Endothelial cell of umbilical vein (primary cell): ENCODE measurements at regions not wholly inside any gene's neighbourhood (a gene's known extent, or its start where the extent isn't known, plus 50 kb on each side); places are given as distances from the start of the nearest gene placed in this dataset.

Experiments
- BruUV-seq: library from RNA; stranded (reverse); fragments of 400-500 nt; replicated peaks from 2 replicates; lab custom pipeline; 2021; lab: Mats Ljungman, UMichigan
- CTCF ChIA-PET: fragments of 300-600, 350-600 bp; sonication (Branson Sonifier 250); formaldehyde crosslinking; loops from one replicate; lab custom pipeline; 2021; ENCODE audit warnings: antibody characterized with exemption, inconsistent platforms; lab: Charles Lee
- POLR2A ChIA-PET: fragments of 300-600, 350-600 bp; sonication (Branson Sonifier 250); formaldehyde crosslinking; loops from one replicate; lab custom pipeline; 2021; ENCODE audit warnings: antibody characterized with exemption, inconsistent platforms; lab: Charles Lee
- DNase-seq: peaks from one replicate; pipeline ENCODE4 v3.0.0-alpha.2; 2011; ENCODE audit warnings: low read depth, low spot score
- FAIRE-seq: peaks from 2 replicates; lab custom pipeline; 2011; peaks lifted over from hg19 to GRCh38; lab: Jason Lieb, UNC
- H2AFZ ChIP-seq: 2 replicates; pipeline ENCODE4 v1.6.0; 2012; ENCODE audit warnings: low read depth, low read length, control low read depth, inconsistent platforms
- H3K27ac ChIP-seq: 2 replicates; pipeline ENCODE4 v1.5.1; 2011; ENCODE audit warnings: low read depth, mild to moderate bottlenecking, control low read depth, low read length, moderate library complexity; ENCODE audit not compliant: insufficient read depth
- H3K27me3 ChIP-seq, 2 experiments: 2 replicates each; pipeline versions ENCODE4 v1.6.0 to v1.6.1; 2011; ENCODE audit warnings: low read length in 2 of 2, mixed read lengths in 1 of 2; ENCODE audit not compliant: control insufficient read depth in 2 of 2, insufficient read depth in 2 of 2
- H3K36me3 ChIP-seq, 2 experiments: 2 replicates in 1 of 2; 3 replicates in 1 of 2; pipeline ENCODE4 v1.5.1; 2011; ENCODE audit warnings: low read length in 2 of 2, mild to moderate bottlenecking in 1 of 2, moderate library complexity in 1 of 2; ENCODE audit not compliant: control insufficient read depth in 2 of 2, insufficient read depth in 2 of 2; ENCODE audit errors: extremely low read depth in 1 of 2
- H3K4me1 ChIP-seq: 3 replicates; pipeline ENCODE4 v1.5.1; 2011; ENCODE audit warnings: mild to moderate bottlenecking, low read length; ENCODE audit not compliant: control insufficient read depth, insufficient read depth; ENCODE audit errors: extremely low read depth
- H3K4me2 ChIP-seq: 2 replicates; pipeline ENCODE4 v1.6.1; 2011; ENCODE audit warnings: low read length, control low read depth, mixed read lengths; ENCODE audit not compliant: insufficient read depth
- H3K4me3 ChIP-seq, 3 experiments: fragments of 200-600 bp in 1 of 3; sonication (generic), shearing (Covaris generic) in 1 of 3; replicated peaks in 1 of 3; 2 replicates each; pipeline ENCODE4 v1.5.1; 2011 to 2016; ENCODE audit warnings: control low read depth in 3 of 3, low read length in 3 of 3, mild to moderate bottlenecking in 2 of 3, inconsistent platforms in 1 of 3, low read depth in 1 of 3, moderate library complexity in 1 of 3; ENCODE audit not compliant: insufficient read depth in 1 of 3
- H3K79me2 ChIP-seq: 2 replicates; pipeline ENCODE4 v1.6.0; 2012; ENCODE audit warnings: low read length, inconsistent platforms; ENCODE audit not compliant: control insufficient read depth, insufficient read depth
- H3K9ac ChIP-seq: replicated peaks from 2 replicates; pipeline ENCODE3; 2011; ENCODE audit warnings: low read length, control low read depth; ENCODE audit not compliant: insufficient read depth; ENCODE audit errors: extremely low read depth
- H3K9me1 ChIP-seq: replicated peaks from 3 replicates; pipeline ENCODE4 v1.6.0; 2011; ENCODE audit warnings: mild to moderate bottlenecking, low read length; ENCODE audit not compliant: control insufficient read depth, insufficient read depth; ENCODE audit errors: extremely low read depth
- H3K9me3 ChIP-seq: replicated peaks from 2 replicates; pipeline ENCODE4 v1.5.1; 2012; ENCODE audit warnings: low read length, inconsistent platforms; ENCODE audit not compliant: control insufficient read depth, insufficient read depth
- H4K20me1 ChIP-seq: replicated peaks from 2 replicates; pipeline ENCODE3; 2011; ENCODE audit warnings: mild to moderate bottlenecking, low read length; ENCODE audit not compliant: control insufficient read depth, insufficient read depth; ENCODE audit errors: extremely low read depth
- CTCF ChIP-seq, 2 donors: IDR thresholded peaks; 1 replicate in 1 of 2; 2 replicates in 1 of 2; pipeline ENCODE4 v1.5.1; 2011; ENCODE audit warnings: low read length in 2 of 2, mild to moderate bottlenecking in 2 of 2, moderate library complexity in 2 of 2, control low read depth in 1 of 2, inconsistent platforms in 1 of 2, low read depth in 1 of 2; ENCODE audit not compliant: insufficient read depth in 1 of 2; ENCODE audit errors: extremely low read depth in 1 of 2
- EZH2 ChIP-seq: IDR thresholded peaks from 2 replicates; pipeline ENCODE4 v1.6.1; 2012; ENCODE audit warnings: borderline replicate concordance, low read depth, mild to moderate bottlenecking, moderate library complexity, low read length, inconsistent platforms; ENCODE audit not compliant: severe bottlenecking
- FOS ChIP-seq: IDR thresholded peaks from 2 replicates; pipeline ENCODE4 v1.6.1; 2011; ENCODE audit warnings: mild to moderate bottlenecking, low read length, moderate library complexity, borderline replicate concordance; ENCODE audit not compliant: insufficient read depth
- GATA2 ChIP-seq: IDR thresholded peaks from 2 replicates; pipeline ENCODE4 v1.7.0; 2011; ENCODE audit warnings: low read depth, mild to moderate bottlenecking, moderate library complexity, mixed read lengths, low read length; ENCODE audit not compliant: insufficient read length, insufficient read depth
- JUN ChIP-seq: IDR thresholded peaks from 2 replicates; pipeline ENCODE4 v1.6.1; 2011; ENCODE audit warnings: borderline replicate concordance, low read depth; ENCODE audit not compliant: insufficient read length, insufficient read depth
- MAX ChIP-seq: IDR thresholded peaks from 2 replicates; pipeline ENCODE4 v1.6.1; 2011; ENCODE audit not compliant: insufficient read depth, insufficient read length
- MYC ChIP-seq: IDR thresholded peaks from one replicate; pipeline ENCODE4 v1.6.1; 2011; ENCODE audit warnings: mild to moderate bottlenecking, low read depth, low read length
- POLR2A ChIP-seq: IDR thresholded peaks from 2 replicates; pipeline ENCODE4 v1.6.1; 2012; ENCODE audit warnings: low read depth, mild to moderate bottlenecking, control low read depth, low read length
- POLR2AphosphoS5 ChIP-seq: IDR thresholded peaks from 2 replicates; pipeline ENCODE4 v1.6.1; 2012; ENCODE audit warnings: low read depth, mild to moderate bottlenecking, control low read depth, low read length, moderate library complexity; ENCODE audit not compliant: insufficient read depth
- dilution Hi-C: fragments of 300-500 bp; cut with MboI; formaldehyde crosslinking; loops from one replicate; pipeline ENCODE4 v1.15.0; 2019; ENCODE audit warnings: low sequenced_read_pairs; ENCODE audit not compliant: extremely low pct_ligation_motif_present
- intact Hi-C: fragments of 100-400 bp; cut with micrococcal nuclease; formaldehyde crosslinking; loops from one replicate; pipeline ENCODE4 v1.10.0; 2022

GRCh38 chr16:65495106-65495505 lies 373.2 kb upstream of the CDH11 start:
- Histone ChIP-seq H3K4me1 (no peaks in the 10 kb centered on the region), H4K20me1 (no peaks in the 10 kb centered on the region), H3K27me3 (no peaks in the 10 kb centered on the region), H3K4me3 (no peak overlapping the region), H3K36me3 (no peaks in the 10 kb centered on the region), H3K4me2 (no peak overlapping the region), H3K9ac (no peak overlapping the region), H2AFZ (no peak overlapping the region), H3K27ac (no peak overlapping the region), H3K9me3 (no peaks in the 10 kb centered on the region), H3K79me2 (no peaks in the 10 kb centered on the region), H3K9me1 (no peaks in the 10 kb centered on the region)
- dilution Hi-C loops = no loop called here
- intact Hi-C loops = no loop called here
- no TSS peak for BruUV-seq
- CTCF ChIA-PET = no interaction called here
- no peak for FAIRE-seq
- DNase-seq = no peak
- TF ChIP-seq EZH2 (no peak), GATA2 (no peak), CTCF (IDR thresholded peaks at IDR 0.05; ENCODE audit: extremely low read depth in 1 of 2, insufficient read depth in 1 of 2, low read depth in 1 of 2, low read length in 2 of 2) (no peak), JUN (no peak), MAX (no peak), POLR2A (no peak)
- POLR2A ChIA-PET = interaction anchor here (0.5 kb wide), 1 partner anchor 10 kb away, joined by 3 read pairs; no protein-coding TSS in a partner anchor

- intact Hi-C loops = no loop called here
- Histone ChIP-seq H3K79me2 (no peaks in the 10 kb centered on the region), H2AFZ (no peak overlapping the region), H3K27ac (no peak overlapping the region), H3K4me1 (no peaks in the 10 kb centered on the region), H3K9me1 (no peaks in the 10 kb centered on the region), H4K20me1 (no peaks in the 10 kb centered on the region), H3K27me3 (no peaks in the 10 kb centered on the region), H3K36me3 (no peaks in the 10 kb centered on the region), H3K9ac (no peak overlapping the region), H3K4me2 (no peak overlapping the region), H3K9me3 (no peaks in the 10 kb centered on the region), H3K4me3 (no peak overlapping the region)
- ChIA-PET POLR2A (interaction anchor here (0.5 kb wide), 1 partner anchor 10 kb away, joined by 3 read pairs; no protein-coding TSS in a partner anchor), CTCF (no interaction called here)
- no peak for FAIRE-seq
- dilution Hi-C loops = no loop called here
- no peak for DNase-seq
- TF ChIP-seq CTCF (IDR thresholded peaks at IDR 0.05; ENCODE audit: extremely low read depth in 1 of 2, insufficient read depth in 1 of 2, low read depth in 1 of 2, low read length in 2 of 2) (no peak), FOS (no peak), MAX (no peak), GATA2 (no peak), POLR2A (no peak), MYC (no peak), POLR2AphosphoS5 (no peak), JUN (no peak), EZH2 (no peak)
- no TSS peak for BruUV-seq
These were observed 372.7 kb upstream of the CDH11 start for GRCh38 chr16:65494609-65495008.
